ENCODE measurements at regions not wholly inside any gene's neighbourhood (a gene's known extent, or its start where the extent isn't known, plus 50 kb on each side); places are given as distances from the start of the nearest gene placed in this dataset.

DNA sequence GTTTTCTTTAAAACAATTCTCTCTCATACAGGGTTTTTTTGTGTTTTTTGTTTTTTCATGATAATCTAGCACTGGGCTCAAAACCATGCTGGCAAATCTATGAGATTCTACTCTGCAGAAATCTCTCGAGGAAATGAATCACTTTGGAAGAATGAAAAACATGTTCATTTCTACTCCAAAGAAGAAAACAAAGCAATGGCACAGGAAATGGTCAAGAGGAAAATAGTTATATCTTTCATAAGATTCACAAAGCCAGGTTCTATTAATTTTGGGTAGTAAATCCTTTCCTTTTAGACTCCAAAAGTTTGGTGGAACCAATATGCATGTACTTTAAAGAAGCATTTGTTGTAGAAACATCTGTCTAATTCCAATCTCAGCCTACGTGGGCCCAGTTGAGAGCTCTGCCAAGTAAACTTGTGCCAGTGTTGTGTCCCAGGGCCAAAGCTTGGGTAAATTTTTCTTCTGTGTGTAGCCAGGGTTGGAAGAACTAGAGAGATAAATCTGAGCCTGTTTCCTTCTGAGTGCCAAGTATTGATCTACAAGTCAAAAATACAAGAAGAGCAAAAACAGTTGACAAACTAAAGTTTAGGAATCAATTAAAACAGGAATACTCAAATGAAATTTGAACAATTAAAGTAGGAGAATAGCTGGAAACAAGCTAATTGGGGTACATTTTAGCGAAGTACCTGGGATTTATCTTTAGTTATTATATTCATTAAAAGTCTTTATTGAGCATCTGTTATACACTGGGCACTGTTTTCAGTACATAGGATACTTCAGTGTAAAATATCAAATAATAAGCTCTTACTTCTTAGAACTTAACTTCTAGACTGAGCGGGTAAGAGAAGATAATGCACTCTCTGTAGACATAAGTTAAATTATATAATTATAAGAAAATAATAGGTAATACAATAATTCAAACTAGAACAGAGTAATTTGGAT, 657.5 kb upstream of the NECTIN3 start:
- Histone ChIP-seq H3K4me1 (ENCODE audit: control insufficient read depth, insufficient read depth, low read length) (no peaks in the 10 kb centered on the region), H2AFZ (ENCODE audit: control insufficient read depth, low read depth, low read length) (no peak overlapping the region), H3K4me3 (no peak overlapping the region), H3K4me2 (ENCODE audit: control insufficient read depth, insufficient read depth) (no peak overlapping the region), H3K27ac (ENCODE audit: control insufficient read depth, insufficient read depth) (no peak overlapping the region), H3K79me2 (ENCODE audit: control insufficient read depth, insufficient read depth, low read length) (no peaks in the 10 kb centered on the region), H4K20me1 (ENCODE audit: control insufficient read depth, insufficient read depth) (no peaks in the 10 kb centered on the region), H3K36me3 (ENCODE audit: control insufficient read depth in 2 of 2, insufficient read depth in 2 of 2, low read length in 1 of 2) (no peaks in the 10 kb centered on the region), H3K27me3 (replicated peaks in 1 of 2; ENCODE audit: control insufficient read depth in 2 of 2, insufficient read depth in 2 of 2, low read length in 1 of 2) (no peaks in the 10 kb centered on the region), H3K9me3 (replicated peaks; ENCODE audit: control insufficient read depth, insufficient read depth, low read length) (no peaks in the 10 kb centered on the region), H3K9ac (ENCODE audit: control insufficient read depth, insufficient read depth, low read length) (no peak overlapping the region)
- no peak for DNase-seq (ENCODE audit: low read depth, low spot score)
- 6% methylated on average over 4 of the region's 4 CpGs for WGBS (ENCODE audit: insufficient coverage, insufficient replicate concordance, low lambda C conversion rate, missing lambda C conversion rate)
- POLR2A ChIA-PET: no interaction called here
- intact Hi-C loops (cut with micrococcal nuclease; ENCODE audit: unreplicated experiment): no loop called here
- no peak for FAIRE-seq
- SMC1A ChIA-PET (ENCODE audit: uncharacterized antibody, unreplicated experiment): interaction anchor here (0.8 kb wide), 1 partner anchor 50 kb away, joined by 3 read pairs; no protein-coding TSS in a partner anchor
- TF ChIP-seq TCF12 (IDR thresholded peaks at IDR 0.05; ENCODE audit: low read depth, low read length): no peak
- no peak for TF ChIP-seq KDM1A (IDR thresholded peaks at IDR 0.05; ENCODE audit: borderline replicate concordance)
- no peak for TF ChIP-seq ETV6 (conservative IDR thresholded peaks at IDR 0.05 in 1 of 2, IDR thresholded peaks at IDR 0.05 in 1 of 2; ENCODE audit: borderline replicate concordance in 1 of 2, low read depth in 1 of 2)
- no peak for TF ChIP-seq WRNIP1 (IDR thresholded peaks at IDR 0.05; ENCODE audit: borderline replicate concordance, low read depth, low read length)
- TF ChIP-seq, protein P1, sequence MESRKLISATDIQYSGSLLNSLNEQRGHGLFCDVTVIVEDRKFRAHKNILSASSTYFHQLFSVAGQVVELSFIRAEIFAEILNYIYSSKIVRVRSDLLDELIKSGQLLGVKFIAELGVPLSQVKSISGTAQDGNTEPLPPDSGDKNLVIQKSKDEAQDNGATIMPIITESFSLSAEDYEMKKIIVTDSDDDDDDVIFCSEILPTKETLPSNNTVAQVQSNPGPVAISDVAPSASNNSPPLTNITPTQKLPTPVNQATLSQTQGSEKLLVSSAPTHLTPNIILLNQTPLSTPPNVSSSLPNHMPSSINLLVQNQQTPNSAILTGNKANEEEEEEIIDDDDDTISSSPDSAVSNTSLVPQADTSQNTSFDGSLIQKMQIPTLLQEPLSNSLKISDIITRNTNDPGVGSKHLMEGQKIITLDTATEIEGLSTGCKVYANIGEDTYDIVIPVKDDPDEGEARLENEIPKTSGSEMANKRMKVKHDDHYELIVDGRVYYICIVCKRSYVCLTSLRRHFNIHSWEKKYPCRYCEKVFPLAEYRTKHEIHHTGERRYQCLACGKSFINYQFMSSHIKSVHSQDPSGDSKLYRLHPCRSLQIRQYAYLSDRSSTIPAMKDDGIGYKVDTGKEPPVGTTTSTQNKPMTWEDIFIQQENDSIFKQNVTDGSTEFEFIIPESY (IDR thresholded peaks at IDR 0.05): no peak
- no peak for TF ChIP-seq YY1 (IDR thresholded peaks at IDR 0.05; ENCODE audit: low read depth, low read length)
- TF ChIP-seq ZNF687 (IDR thresholded peaks at IDR 0.05): no peak
- TF ChIP-seq BCLAF1 (IDR thresholded peaks at IDR 0.05): no peak
- TF ChIP-seq RCOR1 (conservative IDR thresholded peaks at IDR 0.05; ENCODE audit: low read depth, low read length): no peak
- no peak for TF ChIP-seq SMAD1 (IDR thresholded peaks at IDR 0.05; ENCODE audit: low read depth, partially characterized antibody)
- TF ChIP-seq PKNOX1 (IDR thresholded peaks at IDR 0.05): no peak
- in situ Hi-C loops (cut with MboI): no loop called here
- no peak for ATAC-seq
- no TSS peak for BruUV-seq (replicated peaks)
- CTCF ChIA-PET: no interaction called here
- RAD21 ChIA-PET (ENCODE audit: unreplicated experiment): no interaction called here

Data from GM12878 (cell line).